ENCODE measurements at regions not wholly inside any gene's neighbourhood (a gene's known extent, or its start where the extent isn't known, plus 50 kb on each side); places are given as distances from the start of the nearest gene placed in this dataset.
"Not testable (repeated sequence)": the region's sequence is repeated elsewhere in the genome, so short reads cannot be mapped to it uniquely, and the experiment has no call there.

DNA sequence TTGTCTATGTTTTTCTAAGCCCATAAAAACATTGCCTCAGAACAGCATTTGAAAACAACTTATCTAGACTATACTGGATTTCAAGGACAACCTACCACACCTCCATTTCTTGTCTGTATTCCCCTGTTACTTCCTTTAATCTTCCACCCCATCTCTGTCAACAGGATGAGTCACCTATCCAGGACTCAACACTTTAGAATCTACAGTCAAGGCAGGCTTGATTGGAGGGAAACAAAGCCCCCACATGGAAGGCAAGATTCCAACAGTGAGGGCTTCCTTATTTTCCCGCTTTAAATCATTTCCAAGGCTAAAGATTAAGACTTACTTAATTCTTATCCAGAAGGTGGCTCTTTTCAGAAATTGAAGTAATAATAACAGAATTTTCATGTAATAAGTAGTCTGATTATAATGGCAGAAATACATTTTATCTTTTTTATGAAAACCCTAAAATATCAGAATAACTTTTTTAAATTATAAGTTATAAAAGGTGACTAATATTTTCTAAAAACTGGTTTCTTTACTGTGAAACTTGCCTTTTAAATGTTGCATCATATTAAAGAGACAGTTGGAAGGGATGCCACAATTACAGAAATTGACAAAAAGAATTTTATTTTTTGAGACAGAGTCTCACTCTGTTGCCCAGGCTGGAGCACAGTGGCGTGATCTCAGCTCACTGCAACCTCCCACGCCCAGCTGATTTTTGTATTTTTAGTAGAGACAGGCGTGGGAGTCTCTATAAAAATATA is 138.7 kb upstream of the CCDC150 start:
- no peak for DNase-seq

DNA sequence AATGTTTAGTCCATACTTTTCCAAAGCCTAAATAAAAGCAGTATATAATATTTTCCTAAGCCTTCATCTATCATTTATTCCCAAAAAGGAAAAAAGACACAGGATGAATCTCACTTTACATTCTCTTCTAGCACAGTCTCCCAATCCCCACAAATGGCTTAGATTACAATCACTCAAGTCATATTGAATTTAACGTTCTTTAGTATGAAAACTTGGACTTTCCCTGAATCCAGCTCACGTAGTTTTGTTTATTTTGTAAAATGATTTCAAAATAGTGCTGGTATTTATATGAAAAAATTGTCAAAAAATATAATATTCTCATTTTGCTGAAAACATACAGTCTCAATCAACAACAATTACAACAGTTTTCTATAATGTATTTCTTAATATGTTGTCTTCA is 137.7 kb upstream of the CCDC150 start:
- no peak for DNase-seq

DNA sequence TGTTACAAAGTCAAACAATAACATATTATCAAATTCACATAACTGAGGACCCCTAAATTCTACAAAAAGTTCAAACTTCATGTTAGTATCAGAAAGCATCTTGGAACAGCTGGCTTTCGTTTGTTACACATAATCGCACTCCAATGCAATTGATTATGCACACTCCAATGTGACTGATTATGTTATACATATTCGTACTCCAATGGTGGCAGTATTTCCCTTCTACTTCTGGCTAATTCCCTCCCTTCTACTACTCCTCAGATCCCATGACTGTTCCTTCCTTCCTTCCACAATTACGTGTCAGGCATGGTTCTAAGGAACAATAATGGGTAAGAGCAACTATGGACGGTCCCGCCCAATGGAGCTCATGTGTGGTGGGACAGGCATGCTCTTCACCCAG is 137.1 kb upstream of the CCDC150 start:
- DNase-seq = no peak

DNA sequence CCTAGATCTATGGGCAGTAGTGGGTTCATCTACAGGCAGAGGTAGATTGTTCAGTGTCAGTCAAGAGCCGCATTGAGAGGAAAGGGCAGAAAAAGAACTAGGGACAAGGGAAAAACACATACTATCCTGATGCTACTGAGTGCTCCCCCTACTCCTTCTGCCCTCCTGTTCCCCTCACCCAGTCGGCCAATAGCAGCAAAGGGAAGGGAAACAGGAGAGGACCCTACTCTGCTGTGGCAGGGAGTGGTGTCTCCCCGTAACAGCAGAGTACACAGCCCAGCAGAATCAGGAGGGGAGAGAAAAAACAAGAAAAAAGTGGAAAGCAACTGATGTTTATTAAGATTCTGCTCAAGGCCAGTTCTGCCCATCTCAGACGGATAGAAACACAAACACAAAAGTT is 136.1 kb upstream of the CCDC150 start:
- no peak for DNase-seq

DNA sequence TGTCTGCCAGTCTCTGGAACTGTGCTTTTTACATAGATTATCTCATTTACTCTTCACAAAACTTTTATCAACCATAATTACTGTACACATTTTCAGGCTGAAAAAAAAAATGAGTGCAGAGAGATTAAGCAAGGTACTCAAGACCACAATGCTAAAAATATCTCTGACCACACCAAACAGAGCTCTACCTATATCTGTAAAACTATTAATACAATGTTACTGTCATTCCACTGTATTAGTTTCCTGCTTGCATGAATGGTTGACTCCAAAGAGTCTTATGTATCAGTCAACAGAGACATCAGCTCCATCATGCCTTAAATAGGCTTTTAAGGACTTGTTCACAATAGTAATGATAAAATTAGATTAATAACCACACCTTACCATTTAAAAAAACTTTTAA is 134.7 kb upstream of the CCDC150 start:
- no peak for DNase-seq

DNA sequence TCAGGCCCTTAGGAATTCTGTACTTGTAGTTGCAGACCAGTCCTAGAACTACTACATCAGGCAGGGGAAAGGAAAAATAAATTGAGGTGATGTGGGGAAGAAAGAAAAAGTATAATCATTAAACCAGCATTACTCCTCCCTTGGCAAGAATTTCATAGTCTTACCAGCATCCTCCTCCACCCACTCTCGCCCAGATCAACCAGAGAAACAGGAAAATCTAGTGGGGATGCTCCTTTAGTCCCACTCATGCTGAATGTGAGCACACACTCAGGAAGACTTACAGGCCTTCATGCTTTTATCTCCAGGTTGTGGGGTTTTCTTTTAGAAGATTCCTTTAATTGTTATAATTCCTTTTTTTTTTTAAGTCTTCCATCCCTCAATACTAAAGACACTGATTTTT is 129.3 kb upstream of the CCDC150 start:
- DNase-seq = no peak

DNA sequence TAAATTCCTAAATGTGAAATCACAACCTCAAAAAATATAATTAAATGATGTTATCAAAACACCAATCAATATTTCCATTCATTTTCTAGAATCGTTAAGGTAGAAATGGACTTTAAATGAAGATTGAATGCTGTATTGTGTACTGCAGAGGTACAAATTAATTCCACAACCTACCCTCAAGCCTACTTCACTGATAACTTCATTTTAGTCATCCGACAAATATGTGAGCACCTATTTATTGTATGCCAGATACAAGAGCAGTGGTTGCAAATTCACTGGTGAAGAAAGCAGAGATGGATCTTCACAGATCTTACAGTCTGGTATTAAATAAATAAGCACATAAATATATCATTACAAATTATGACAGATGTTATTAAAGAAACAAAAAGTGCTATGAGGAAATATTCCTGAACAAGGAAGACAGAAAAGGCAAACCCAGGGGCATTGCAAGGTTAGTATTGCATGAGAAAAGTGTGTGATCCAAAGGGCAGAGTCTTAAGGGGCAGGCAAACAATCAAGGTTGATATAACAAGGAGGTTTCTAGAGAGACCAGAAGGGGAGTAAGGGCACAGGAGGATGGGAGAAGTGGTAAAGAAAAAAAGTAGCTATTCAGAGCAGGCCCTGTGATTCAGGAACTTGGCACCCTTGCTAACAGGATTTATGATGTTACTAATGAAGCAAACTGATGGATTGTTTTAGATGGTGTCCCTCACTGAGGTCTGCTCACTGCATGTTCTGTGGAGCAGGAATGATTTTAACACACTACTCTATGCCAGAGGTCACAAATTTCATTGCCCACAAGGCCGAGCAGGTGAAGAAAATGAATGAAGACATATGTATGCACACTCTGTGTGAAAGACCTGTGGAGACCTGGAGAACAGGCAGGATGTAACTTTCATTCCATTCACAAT is 128.0 kb upstream of the CCDC150 start:
- no peak for DNase-seq

DNA sequence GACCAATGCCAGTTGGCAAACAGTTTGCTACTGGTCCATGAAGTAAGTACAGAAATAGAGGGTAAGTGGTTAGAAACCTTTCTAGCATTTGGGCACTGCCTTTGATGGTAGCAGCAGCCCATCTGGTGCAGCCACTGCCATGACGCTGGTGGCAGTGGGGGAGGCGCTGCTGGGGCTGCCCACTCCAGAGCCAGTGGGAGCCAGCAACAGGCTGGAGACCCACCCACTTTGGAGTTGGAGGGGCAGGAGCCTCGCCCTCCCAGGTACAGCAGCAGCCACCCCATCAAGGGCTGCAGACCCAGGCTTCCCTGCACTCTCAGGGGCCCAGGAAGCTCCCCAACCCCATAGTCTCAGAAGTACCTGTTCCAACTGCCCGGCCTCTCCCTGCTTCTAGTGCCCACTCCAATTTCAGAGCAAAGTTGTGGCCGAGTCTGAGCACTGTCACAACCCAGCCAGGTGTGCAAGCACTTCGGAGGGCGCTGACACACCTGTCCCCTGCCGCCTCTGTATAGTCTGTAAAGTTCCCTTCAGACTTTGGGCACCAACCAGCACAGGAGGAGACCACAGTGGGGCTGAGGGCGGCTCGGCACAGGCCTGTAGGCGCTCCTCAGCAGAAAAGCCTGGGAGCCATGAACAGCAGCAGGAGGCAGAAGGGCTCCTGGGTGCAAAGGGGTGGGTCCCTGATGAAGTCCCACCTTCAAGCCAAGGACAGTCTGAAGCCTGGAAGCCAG is 125.6 kb upstream of the CCDC150 start:
- no peak for DNase-seq

DNA sequence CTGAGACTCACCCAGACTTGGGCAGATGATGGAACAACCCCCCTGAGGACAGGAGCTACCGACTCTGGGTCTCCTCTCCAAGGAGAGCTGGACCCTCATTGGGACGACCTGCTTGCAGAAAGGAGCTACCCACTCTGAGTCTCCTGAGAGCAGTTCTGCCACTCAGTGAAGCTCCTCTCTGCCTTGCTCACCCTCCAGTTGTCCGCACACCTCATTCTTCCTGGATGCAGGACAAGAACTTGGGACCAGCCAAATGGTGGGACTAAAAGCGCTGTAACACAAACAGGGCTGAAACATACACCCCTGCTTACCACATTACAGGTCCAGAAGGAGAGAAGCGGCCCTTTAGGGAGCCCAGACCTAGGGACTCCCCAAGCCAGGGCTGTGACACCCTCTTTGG is 124.9 kb upstream of the CCDC150 start:
- no peak for DNase-seq

DNA sequence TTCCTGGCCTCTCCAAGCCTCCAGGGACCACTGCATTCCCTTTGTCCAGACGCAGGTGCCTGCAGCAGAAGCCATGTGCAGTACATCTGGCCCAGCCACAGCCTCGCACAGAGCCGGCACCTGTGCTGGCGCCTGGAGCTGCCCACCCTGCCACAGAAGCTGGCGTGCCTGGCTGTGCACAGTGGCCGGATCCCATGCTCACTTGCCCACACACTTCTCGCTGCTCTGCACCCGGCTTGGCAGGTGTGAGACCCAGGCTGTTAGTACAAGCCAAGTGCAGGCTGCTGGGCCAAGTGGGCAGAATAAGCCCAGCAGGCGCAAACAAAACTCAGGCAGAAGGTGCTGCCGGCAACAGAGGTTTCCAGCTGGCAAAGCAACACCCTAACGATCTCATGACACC is 124.5 kb upstream of the CCDC150 start:
- peak; percentile 65 for DNase-seq

DNA sequence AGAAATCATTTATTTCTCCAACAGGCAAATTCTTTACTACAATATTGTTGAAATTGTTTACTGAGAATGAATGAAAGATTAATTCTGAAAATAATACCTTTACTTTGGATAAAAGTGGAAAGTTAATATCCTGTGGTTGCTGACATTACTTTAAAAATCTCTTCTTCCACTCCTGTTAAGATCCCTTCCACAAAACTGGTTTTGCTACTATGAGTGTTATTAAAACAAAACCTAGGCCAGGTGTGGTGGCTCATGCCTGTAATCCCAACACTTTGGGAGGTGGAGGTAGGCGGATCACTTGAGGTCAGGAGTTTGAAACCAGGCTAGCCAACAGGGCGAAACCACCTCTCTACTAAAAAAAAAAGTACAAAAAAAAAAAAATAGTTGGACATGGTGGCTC is 123.9 kb upstream of the CCDC150 start:
- no peak for DNase-seq

DNA sequence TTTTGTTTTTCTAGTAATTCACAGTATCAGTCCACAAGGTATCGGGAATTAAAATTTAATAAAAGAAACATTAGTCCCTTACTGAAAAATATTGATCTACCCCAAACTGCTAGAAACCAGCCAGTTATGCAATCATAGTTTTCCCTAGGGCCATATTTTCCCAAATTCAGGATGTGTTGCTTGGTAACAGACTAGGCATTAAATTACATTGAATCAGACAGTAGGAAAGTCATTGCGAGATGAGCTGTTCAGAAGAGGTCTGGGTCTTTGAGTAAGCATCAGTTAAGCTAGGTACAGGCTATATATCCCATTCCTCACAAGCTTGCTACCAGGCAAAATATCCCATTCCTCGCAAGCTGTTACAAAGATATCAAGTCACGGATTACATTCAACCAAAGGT is 123.0 kb upstream of the CCDC150 start:
- DNase-seq = peak; percentile 3

DNA sequence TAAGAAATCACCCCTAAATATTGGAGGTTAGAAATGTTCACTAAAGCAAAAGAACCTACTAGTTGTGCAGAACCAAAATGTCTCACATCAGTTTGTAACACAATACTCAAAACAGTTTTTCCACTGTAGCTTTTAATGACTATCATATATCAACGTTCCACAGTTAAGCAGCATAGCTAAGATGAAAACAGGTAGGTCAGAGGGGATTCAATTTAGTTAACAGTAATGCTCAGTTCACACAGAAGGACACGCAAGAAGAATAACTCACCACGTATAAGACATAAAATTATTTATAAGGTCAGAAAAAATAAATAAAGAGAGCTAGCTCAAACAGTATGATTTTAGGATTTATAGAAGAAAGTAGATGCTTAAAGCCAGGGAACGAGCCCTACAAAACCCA is 118.9 kb upstream of the CCDC150 start:
- no peak for DNase-seq

DNA sequence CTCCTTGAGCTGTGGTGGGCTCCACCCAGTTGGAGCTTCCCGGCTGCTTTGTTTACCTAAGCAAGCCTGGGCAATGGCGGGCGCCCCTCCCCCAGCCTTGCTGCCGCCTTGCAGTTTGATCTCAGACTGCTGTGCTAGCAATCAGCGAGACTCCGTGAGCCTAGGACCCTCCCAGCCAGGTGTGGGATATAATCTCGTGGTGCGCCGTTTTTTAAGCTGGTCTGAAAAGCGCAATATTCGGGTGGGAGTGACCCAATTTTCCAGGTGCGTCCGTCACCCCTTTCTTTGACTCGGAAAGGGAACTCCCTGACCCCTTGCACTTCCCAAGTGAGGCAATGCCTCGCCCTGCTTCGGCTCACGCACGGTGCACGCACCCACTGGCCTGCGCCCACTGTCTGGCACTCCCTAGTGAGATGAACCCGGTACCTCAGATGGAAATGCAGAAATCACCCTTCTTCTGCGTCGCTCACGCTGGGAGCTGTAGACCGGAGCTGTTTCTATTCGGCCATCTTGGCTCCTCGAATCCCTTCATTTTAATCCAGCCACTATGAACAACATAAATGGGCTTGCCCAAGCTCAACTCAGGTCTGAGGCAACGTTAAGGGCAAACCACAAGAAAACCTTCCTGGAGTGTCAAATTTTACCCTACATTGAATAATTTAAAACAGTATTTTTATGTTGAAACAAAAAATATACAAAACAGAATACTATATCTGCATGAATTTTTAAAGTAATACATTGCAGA is 112.4 kb upstream of the CCDC150 start:
- not testable (repeated sequence) for DNase-seq

DNA sequence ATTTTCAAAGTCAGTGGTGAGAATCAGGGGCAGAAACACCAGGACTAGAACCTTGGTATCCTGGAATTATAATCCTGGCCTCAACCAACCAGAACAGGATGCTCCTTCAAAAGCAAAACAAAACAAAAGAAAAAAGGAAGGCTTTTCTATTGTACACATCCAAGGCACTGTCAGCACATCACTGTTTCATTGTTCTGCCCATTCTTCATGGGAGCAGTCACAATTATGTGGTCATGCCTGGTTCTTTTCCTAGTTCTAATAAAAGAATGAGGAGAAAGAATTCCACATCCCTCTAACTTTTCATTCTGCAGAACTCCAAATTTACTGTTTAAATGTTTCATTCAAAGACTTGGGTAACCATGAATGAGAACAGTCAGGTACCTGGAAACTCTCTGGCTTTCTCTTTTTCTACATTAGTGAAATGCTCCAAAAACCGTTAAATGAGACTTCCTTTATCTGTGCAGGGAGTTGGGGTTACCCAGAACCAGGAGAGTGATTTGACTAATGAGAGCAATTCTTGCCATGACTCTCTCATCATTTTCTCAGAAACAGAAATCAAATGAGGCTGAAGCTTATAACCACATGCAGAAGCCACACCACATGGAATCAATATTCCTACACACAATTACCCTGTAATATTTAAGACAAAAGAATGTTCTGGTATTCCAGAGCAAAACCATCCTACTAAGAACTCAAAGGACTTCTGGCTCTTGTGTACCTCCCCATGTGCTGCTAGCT is 110.9 kb upstream of the CCDC150 start:
- no peak for DNase-seq

DNA sequence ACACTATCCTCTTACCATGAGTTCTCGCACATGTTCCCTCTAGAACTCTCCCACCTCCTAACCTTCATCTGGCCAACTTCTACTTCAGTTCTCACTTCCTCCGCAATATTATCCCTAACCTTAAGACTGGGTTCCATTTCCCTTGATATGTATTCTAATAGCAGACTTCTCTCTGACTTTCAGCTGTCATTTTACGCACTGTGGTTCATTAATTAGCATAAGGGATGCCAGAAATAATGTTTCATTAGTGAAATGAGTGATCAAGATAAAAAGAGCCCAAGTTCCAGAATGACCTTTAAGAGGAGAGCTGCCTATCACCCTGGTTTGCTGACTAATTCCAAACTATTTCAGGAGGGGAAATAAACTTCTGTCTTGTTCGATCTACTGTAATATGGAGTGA is 108.6 kb upstream of the CCDC150 start:
- DNase-seq = no peak

DNA sequence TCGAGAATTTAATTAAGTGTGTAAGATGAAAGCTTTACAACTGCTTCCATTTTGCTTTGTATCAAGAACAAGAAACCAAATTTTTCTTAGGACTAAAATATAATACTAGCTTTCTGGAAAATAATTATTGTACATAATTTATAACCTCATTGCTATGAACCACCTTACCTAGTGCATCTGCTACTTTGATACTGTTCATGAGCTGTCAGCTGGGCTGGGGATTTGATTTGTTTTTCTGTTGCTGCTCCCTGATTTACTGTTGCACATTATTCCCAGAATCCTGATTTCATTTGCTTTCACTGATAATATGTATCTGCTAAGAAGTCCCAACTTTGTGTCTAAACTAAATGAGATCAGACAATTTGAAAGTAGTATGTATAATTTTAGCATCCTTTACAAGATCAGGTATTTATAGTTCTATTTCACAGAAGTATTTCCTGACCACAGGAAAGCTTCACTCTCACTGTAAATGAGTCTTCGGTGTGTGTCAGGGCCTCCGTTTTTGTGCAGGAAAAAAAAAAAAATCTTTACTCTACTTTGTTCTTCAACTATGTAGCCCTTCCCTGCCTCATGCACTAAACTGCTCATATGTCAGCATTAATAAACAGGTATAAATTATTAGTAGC is 105.6 kb upstream of the CCDC150 start:
- DNase-seq = no peak

DNA sequence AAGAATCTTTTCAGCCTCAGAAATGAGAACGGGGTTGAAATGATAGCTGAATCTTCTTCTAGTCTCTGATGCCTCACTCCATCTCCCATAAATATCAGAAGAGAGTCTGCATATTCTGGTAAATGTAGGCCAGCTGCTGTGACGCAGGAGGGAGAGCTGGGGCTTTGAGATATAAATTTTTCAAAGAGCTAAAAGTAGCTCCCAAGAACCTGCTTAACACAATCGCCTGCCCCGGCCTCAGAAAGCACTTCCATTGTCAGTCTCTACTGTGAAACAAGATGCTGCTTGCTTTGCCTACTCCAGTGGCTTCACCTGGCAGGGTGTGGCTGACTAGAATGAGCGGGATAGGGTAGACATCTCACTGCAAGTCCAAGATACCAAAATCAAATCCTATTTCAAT is 105.0 kb upstream of the CCDC150 start:
- no peak for DNase-seq

DNA sequence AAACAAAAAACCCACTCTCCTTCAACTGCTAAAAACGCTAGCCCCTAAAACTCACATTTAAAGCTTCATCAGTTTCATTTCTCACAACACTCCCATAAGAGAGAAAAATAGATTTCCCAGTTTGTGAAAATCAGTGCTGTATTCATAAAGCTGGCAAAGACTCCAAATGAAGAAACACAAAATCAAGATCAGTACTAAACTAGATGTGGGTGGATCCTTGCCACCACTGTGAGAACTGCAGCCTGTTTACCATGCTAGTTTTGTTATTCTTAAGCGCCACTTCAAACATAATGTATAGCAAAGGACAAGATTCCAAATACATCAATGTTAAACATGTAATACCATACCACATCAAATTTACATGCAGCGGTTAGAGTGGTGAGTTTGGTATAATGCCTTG is 104.5 kb upstream of the CCDC150 start:
- DNase-seq = no peak

DNA sequence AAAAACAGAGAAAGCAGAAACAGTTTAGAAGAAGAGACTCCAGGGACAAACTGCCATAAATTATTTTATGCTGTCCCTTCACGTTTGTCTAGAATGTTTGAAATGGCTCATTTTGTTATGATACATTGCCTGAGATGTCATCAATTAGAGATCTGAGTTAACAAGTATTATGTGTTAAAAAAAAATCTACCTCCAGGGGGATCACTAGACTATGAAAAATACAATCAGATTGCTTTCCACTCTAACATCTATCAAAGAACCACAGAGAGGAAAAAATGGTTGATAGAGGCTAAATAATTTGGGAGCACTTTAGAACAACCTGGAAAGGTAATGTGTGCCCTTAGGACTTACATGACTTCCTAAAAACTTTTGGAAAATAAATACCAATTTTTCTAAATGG is 103.8 kb upstream of the CCDC150 start:
- no peak for DNase-seq

DNA sequence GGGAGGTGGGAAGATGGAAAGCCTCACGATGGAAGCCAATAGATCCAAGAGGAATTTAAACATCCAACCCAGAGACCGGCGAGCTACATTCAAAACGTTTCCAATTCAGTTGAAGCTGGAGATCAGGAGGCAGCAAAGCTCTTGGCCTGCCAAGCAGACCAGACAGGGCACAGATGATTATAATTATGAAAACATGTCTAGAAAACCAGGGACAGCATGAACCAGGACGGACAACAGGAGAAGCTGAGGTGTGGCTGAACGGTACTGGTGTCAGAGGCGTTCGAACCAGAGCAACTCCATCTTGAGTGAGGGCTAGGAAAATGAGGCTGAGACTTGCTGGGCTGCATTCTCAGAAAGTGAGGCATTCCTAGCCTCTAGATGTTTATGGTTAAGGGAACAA is 102.2 kb upstream of the CCDC150 start:
- DNase-seq = no peak

DNA sequence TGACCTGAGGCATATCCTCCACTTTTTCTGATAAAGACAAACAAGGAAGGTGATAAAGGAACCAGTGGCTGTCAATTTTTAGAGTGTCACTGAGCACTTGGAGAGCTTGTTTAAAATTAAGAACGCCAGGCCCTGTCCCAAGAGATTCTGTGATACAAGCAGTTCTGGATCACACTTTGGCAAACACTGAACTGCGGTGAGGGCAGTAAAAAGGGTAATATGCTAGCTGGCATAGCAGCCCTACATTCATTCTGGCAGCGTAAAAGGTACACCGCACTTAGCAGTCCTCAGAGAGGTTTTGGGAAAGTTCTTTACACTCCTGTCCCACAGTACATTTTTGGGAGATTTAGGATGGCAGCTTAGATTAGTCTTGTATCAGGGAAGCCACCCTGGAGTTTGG is 101.3 kb upstream of the CCDC150 start:
- no peak for DNase-seq

Data from NCI-H1105 treated with DMSO at 0.1 percent for 48 hours (cell line).